ENCODE measurements at regions not wholly inside any gene's neighbourhood (a gene's known extent, or its start where the extent isn't known, plus 50 kb on each side); places are given as distances from the start of the nearest gene placed in this dataset.

DNA sequence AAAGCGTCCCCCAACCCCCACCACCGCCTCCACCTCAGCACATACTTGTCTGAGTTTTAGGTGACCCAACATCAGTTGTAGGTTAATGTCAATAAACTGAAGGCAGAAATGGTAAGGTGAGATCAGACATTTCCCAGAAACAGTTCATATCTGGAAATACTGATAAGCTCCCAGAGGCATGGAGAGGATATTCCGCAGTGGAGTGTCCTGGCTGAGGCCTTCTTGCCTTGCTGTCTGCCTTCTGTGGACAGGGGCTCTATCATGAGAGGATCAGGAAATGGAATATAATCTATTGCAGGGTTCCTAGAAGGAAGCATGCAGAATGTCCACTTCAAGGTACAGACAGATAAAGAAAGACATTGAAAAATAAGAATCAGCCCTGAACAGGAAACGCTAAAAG lies 473.3 kb upstream of the MKI67 start (continued):
- TF ChIP-seq C11orf30 (IDR thresholded peaks at IDR 0.05; ENCODE audit: low read depth) (no peak), ZNF76 (CRISPR knock-in tag; IDR thresholded peaks at IDR 0.05; ENCODE audit: borderline replicate concordance) (no peak), HDGF (IDR thresholded peaks at IDR 0.05) (no peak), KDM4B (IDR thresholded peaks at IDR 0.05; ENCODE audit: borderline replicate concordance in 2 of 2, low read depth in 1 of 2) (no peak), HNRNPUL1 (IDR thresholded peaks at IDR 0.05; ENCODE audit: low read length) (no peak), ZNF12 (CRISPR knock-in tag; IDR thresholded peaks at IDR 0.05) (no peak), NFIX (CRISPR knock-in tag; IDR thresholded peaks at IDR 0.05; ENCODE audit: low read depth) (no peak), NCOA6 (IDR thresholded peaks at IDR 0.05) (no peak; the same call in 1 of the 2 replicates), PHB (CRISPR knock-in tag; IDR thresholded peaks at IDR 0.05) (no peak), CBFA2T3 (IDR thresholded peaks at IDR 0.05) (peak; percentile 96), TGIF2 (CRISPR knock-in tag; IDR thresholded peaks at IDR 0.05) (no peak), POU5F1 (IDR thresholded peaks at IDR 0.05; ENCODE audit: borderline replicate concordance, low read depth, low read length, partially characterized antibody) (no peak)
- TF ChIP-seq, protein P1, sequence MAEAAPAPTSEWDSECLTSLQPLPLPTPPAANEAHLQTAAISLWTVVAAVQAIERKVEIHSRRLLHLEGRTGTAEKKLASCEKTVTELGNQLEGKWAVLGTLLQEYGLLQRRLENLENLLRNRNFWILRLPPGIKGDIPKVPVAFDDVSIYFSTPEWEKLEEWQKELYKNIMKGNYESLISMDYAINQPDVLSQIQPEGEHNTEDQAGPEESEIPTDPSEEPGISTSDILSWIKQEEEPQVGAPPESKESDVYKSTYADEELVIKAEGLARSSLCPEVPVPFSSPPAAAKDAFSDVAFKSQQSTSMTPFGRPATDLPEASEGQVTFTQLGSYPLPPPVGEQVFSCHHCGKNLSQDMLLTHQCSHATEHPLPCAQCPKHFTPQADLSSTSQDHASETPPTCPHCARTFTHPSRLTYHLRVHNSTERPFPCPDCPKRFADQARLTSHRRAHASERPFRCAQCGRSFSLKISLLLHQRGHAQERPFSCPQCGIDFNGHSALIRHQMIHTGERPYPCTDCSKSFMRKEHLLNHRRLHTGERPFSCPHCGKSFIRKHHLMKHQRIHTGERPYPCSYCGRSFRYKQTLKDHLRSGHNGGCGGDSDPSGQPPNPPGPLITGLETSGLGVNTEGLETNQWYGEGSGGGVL (CRISPR knock-in tag; IDR thresholded peaks at IDR 0.05): no peak
- TF ChIP-seq, protein P2, sequence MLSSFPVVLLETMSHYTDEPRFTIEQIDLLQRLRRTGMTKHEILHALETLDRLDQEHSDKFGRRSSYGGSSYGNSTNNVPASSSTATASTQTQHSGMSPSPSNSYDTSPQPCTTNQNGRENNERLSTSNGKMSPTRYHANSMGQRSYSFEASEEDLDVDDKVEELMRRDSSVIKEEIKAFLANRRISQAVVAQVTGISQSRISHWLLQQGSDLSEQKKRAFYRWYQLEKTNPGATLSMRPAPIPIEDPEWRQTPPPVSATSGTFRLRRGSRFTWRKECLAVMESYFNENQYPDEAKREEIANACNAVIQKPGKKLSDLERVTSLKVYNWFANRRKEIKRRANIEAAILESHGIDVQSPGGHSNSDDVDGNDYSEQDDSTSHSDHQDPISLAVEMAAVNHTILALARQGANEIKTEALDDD (IDR thresholded peaks at IDR 0.05): no peak
- TF ChIP-seq, protein P3, sequence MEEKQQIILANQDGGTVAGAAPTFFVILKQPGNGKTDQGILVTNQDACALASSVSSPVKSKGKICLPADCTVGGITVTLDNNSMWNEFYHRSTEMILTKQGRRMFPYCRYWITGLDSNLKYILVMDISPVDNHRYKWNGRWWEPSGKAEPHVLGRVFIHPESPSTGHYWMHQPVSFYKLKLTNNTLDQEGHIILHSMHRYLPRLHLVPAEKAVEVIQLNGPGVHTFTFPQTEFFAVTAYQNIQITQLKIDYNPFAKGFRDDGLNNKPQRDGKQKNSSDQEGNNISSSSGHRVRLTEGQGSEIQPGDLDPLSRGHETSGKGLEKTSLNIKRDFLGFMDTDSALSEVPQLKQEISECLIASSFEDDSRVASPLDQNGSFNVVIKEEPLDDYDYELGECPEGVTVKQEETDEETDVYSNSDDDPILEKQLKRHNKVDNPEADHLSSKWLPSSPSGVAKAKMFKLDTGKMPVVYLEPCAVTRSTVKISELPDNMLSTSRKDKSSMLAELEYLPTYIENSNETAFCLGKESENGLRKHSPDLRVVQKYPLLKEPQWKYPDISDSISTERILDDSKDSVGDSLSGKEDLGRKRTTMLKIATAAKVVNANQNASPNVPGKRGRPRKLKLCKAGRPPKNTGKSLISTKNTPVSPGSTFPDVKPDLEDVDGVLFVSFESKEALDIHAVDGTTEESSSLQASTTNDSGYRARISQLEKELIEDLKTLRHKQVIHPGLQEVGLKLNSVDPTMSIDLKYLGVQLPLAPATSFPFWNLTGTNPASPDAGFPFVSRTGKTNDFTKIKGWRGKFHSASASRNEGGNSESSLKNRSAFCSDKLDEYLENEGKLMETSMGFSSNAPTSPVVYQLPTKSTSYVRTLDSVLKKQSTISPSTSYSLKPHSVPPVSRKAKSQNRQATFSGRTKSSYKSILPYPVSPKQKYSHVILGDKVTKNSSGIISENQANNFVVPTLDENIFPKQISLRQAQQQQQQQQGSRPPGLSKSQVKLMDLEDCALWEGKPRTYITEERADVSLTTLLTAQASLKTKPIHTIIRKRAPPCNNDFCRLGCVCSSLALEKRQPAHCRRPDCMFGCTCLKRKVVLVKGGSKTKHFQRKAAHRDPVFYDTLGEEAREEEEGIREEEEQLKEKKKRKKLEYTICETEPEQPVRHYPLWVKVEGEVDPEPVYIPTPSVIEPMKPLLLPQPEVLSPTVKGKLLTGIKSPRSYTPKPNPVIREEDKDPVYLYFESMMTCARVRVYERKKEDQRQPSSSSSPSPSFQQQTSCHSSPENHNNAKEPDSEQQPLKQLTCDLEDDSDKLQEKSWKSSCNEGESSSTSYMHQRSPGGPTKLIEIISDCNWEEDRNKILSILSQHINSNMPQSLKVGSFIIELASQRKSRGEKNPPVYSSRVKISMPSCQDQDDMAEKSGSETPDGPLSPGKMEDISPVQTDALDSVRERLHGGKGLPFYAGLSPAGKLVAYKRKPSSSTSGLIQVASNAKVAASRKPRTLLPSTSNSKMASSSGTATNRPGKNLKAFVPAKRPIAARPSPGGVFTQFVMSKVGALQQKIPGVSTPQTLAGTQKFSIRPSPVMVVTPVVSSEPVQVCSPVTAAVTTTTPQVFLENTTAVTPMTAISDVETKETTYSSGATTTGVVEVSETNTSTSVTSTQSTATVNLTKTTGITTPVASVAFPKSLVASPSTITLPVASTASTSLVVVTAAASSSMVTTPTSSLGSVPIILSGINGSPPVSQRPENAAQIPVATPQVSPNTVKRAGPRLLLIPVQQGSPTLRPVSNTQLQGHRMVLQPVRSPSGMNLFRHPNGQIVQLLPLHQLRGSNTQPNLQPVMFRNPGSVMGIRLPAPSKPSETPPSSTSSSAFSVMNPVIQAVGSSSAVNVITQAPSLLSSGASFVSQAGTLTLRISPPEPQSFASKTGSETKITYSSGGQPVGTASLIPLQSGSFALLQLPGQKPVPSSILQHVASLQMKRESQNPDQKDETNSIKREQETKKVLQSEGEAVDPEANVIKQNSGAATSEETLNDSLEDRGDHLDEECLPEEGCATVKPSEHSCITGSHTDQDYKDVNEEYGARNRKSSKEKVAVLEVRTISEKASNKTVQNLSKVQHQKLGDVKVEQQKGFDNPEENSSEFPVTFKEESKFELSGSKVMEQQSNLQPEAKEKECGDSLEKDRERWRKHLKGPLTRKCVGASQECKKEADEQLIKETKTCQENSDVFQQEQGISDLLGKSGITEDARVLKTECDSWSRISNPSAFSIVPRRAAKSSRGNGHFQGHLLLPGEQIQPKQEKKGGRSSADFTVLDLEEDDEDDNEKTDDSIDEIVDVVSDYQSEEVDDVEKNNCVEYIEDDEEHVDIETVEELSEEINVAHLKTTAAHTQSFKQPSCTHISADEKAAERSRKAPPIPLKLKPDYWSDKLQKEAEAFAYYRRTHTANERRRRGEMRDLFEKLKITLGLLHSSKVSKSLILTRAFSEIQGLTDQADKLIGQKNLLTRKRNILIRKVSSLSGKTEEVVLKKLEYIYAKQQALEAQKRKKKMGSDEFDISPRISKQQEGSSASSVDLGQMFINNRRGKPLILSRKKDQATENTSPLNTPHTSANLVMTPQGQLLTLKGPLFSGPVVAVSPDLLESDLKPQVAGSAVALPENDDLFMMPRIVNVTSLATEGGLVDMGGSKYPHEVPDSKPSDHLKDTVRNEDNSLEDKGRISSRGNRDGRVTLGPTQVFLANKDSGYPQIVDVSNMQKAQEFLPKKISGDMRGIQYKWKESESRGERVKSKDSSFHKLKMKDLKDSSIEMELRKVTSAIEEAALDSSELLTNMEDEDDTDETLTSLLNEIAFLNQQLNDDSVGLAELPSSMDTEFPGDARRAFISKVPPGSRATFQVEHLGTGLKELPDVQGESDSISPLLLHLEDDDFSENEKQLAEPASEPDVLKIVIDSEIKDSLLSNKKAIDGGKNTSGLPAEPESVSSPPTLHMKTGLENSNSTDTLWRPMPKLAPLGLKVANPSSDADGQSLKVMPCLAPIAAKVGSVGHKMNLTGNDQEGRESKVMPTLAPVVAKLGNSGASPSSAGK (IDR thresholded peaks at IDR 0.05): no peak

Data from K562 (cell line).